ENCODE measurements at regions not wholly inside any gene's neighbourhood (a gene's known extent, or its start where the extent isn't known, plus 50 kb on each side); places are given as distances from the start of the nearest gene placed in this dataset.
A peak's percentile ranks its signal among the peaks of the same experiment; 100 is the strongest.

GRCh38 chr7:17680026-17680425 lies 260.3 kb downstream of the SNX13 start:
- no peaks in the 10 kb centered on the region for H3K27me3 Mint-ChIP-seq
- H3K36me3 Mint-ChIP-seq: no peaks in the 10 kb centered on the region
- H3K9me3 Mint-ChIP-seq: no peaks in the 10 kb centered on the region
- no peak overlapping the region for H3K4me3 Mint-ChIP-seq
- H3K4me1 Mint-ChIP-seq: peaks cover 0 to 3% (median 0%) of the 10 kb centered on the region in 3 donors
- no peak overlapping the region for H3K27ac Mint-ChIP-seq

DNA sequence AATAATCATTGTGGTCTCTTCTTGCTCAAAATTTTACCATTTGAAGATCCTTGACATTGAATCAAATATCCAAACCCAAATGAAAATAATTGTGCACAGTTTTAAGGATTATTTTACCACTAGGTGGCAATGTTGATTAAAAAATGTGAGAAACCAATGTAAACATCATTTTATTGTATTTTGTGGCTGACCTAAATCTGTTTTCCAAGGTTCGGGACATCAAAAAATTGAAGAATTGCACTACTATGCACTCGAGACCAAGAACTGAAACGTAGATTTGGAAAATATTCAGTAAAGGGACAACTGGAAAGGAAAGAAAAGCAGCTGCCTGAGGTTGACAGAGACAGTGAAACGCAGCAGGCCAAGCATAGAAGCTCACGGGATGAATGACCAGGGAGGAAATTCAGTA lies 259.3 kb downstream of the SNX13 start:
- Mint-ChIP-seq H3K4me1 (peaks cover 0 to 3% (median 0%) of the 10 kb centered on the region in 3 donors), H3K9me3 (no peaks in the 10 kb centered on the region)

GRCh38 chr7:17681965-17682364 lies 258.3 kb downstream of the SNX13 start:
- Mint-ChIP-seq H3K27me3 (no peaks in the 10 kb centered on the region), H3K4me3 (no peak overlapping the region), H3K27ac (no peak overlapping the region), H3K9me3 (no peaks in the 10 kb centered on the region), H3K36me3 (no peaks in the 10 kb centered on the region), H3K4me1 (peaks cover 0 to 3% (median 0%) of the 10 kb centered on the region in 3 donors)

More for the DNA sequence above, 259.3 kb downstream of the SNX13 start:
- peak overlapping the region in 1 of 3 donors; percentile 28 for H3K27ac Mint-ChIP-seq
- no peaks in the 10 kb centered on the region for H3K27me3 Mint-ChIP-seq
- H3K36me3 Mint-ChIP-seq: no peaks in the 10 kb centered on the region
- no peak overlapping the region for H3K4me3 Mint-ChIP-seq

DNA sequence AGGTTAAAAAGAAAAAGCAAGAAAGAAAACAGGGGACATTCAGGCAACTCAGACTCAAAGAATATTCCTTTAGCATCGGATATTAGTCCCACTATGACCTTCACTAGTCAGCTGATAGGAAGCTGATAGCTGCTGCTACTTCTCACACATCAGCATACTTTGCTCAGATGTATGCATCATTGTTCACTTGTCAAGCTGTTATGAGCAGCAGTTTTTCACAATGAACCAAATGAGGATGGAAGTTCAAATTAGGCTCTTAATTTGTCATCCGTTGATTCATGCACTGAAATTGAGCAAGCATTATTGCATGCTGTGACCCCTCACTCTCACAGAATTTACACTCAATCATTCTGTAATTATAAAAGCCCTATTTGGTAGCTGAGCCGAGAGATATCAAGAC lies 257.7 kb downstream of the SNX13 start:
- H3K9me3 Mint-ChIP-seq: no peaks in the 10 kb centered on the region
- no peak overlapping the region for H3K27ac Mint-ChIP-seq
- H3K27me3 Mint-ChIP-seq: no peaks in the 10 kb centered on the region
- no peak overlapping the region for H3K4me3 Mint-ChIP-seq
- no peaks in the 10 kb centered on the region for H3K36me3 Mint-ChIP-seq
- peaks cover 0 to 3% (median 0%) of the 10 kb centered on the region in 3 donors for H3K4me1 Mint-ChIP-seq

- H3K27ac Mint-ChIP-seq: no peak overlapping the region
- H3K36me3 Mint-ChIP-seq: peaks cover 2% of the 10 kb centered on the region
- peaks cover 0 to 3% (median 0%) of the 10 kb centered on the region in 3 donors for H3K4me1 Mint-ChIP-seq
- no peaks in the 10 kb centered on the region for H3K9me3 Mint-ChIP-seq
- H3K27me3 Mint-ChIP-seq: no peaks in the 10 kb centered on the region
- no peak overlapping the region for H3K4me3 Mint-ChIP-seq
These were observed 255.2 kb downstream of the SNX13 start for GRCh38 chr7:17685141-17685540.

- no peak overlapping the region for H3K27ac Mint-ChIP-seq
- H3K36me3 Mint-ChIP-seq: peaks cover 2% of the 10 kb centered on the region
- H3K27me3 Mint-ChIP-seq: no peaks in the 10 kb centered on the region
- H3K9me3 Mint-ChIP-seq: no peaks in the 10 kb centered on the region
- no peak overlapping the region for H3K4me3 Mint-ChIP-seq
- H3K4me1 Mint-ChIP-seq: peaks cover 0 to 3% (median 0%) of the 10 kb centered on the region in 3 donors
These were observed 252.9 kb downstream of the SNX13 start for GRCh38 chr7:17687361-17687760.

- no peak overlapping the region for H3K27ac Mint-ChIP-seq
- peaks cover 4% of the 10 kb centered on the region for H3K36me3 Mint-ChIP-seq
- H3K4me3 Mint-ChIP-seq: no peak overlapping the region
- H3K27me3 Mint-ChIP-seq: no peaks in the 10 kb centered on the region
- no peaks in the 10 kb centered on the region for H3K4me1 Mint-ChIP-seq
- no peaks in the 10 kb centered on the region for H3K9me3 Mint-ChIP-seq
These were observed 250.9 kb downstream of the SNX13 start for GRCh38 chr7:17689361-17689902.

DNA sequence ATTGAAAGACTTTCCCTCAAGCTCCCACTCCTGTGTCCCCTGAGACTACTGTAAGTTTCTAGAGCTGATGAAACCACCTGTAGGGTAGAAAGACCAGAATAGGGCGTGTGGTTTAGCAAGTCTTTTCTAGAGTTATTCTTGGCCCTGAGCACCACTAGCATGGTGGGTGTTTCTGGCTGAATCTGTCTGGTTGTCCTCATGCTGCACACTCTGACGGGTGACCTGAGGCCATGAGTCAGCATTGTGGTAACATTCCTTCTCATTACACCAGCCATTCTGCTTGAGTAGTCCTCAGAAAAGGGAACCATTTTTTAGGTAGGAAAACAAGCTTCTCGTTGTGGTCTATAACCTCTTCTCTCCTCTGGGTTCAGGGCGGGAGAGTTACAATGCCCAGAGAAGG lies 250.3 kb downstream of the SNX13 start:
- no peaks in the 10 kb centered on the region for H3K9me3 Mint-ChIP-seq
- H3K4me3 Mint-ChIP-seq: no peak overlapping the region
- H3K4me1 Mint-ChIP-seq: no peaks in the 10 kb centered on the region
- H3K27ac Mint-ChIP-seq: no peak overlapping the region
- no peaks in the 10 kb centered on the region for H3K27me3 Mint-ChIP-seq
- peaks cover 4% of the 10 kb centered on the region for H3K36me3 Mint-ChIP-seq

DNA sequence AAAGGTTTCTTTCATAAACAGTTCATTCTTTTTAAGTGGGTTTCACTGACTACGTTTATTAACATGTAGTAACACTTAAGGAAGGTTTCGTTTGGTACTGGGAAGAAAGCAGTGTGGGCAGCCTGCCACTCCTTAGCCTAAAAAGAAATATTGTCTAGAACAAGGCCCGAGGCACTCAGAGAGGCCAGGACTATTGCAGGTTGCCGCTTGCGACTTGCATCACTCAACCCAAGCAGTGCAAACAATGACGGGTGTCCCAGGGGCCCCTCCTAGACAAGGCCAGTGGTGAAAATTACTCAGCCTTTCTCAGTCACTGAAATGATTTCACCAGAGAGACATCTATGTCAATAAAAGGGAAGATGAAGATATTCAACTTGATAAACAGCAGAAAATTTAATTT lies 243.9 kb downstream of the SNX13 start:
- no peak overlapping the region for H3K4me3 Mint-ChIP-seq
- H3K36me3 Mint-ChIP-seq: peaks cover 6% of the 10 kb centered on the region
- H3K9me3 Mint-ChIP-seq: peaks cover 5 to 26% (median 14%) of the 10 kb centered on the region in 3 donors
- H3K4me1 Mint-ChIP-seq: no peaks in the 10 kb centered on the region
- H3K27me3 Mint-ChIP-seq: peaks cover 3% of the 10 kb centered on the region
- no peak overlapping the region for H3K27ac Mint-ChIP-seq

GRCh38 chr7:17697128-17697881 lies 243.0 kb downstream of the SNX13 start:
- Mint-ChIP-seq H3K36me3 (peaks cover 6% of the 10 kb centered on the region), H3K4me3 (no peak overlapping the region), H3K9me3 (peaks cover 5 to 26% (median 14%) of the 10 kb centered on the region in 3 donors), H3K27me3 (peaks cover 3% of the 10 kb centered on the region), H3K4me1 (no peaks in the 10 kb centered on the region), H3K27ac (no peak overlapping the region)

GRCh38 chr7:17699696-17700095 lies 240.6 kb downstream of the SNX13 start:
- no peaks in the 10 kb centered on the region for H3K4me1 Mint-ChIP-seq

GRCh38 chr7:17700138-17700537 lies 240.2 kb downstream of the SNX13 start:
- peaks cover 3% of the 10 kb centered on the region for H3K36me3 Mint-ChIP-seq
- no peak overlapping the region for H3K4me3 Mint-ChIP-seq
- peaks cover 5 to 26% (median 14%) of the 10 kb centered on the region in 3 donors for H3K9me3 Mint-ChIP-seq
- no peak overlapping the region for H3K27ac Mint-ChIP-seq
- peaks cover 7% of the 10 kb centered on the region for H3K27me3 Mint-ChIP-seq
- H3K4me1 Mint-ChIP-seq: no peaks in the 10 kb centered on the region

More at GRCh38 chr7:17699696-17700095, 240.6 kb downstream of the SNX13 start:
- Mint-ChIP-seq H3K9me3 (peaks cover 5 to 26% (median 14%) of the 10 kb centered on the region in 3 donors), H3K27ac (no peak overlapping the region), H3K27me3 (peaks cover 7% of the 10 kb centered on the region), H3K4me3 (peak overlapping the region in 1 of 4 donors; percentile 39), H3K36me3 (peaks cover 3% of the 10 kb centered on the region)

GRCh38 chr7:17706275-17706674 lies 234.0 kb downstream of the SNX13 start:
- peaks cover 7% of the 10 kb centered on the region for H3K27me3 Mint-ChIP-seq
- H3K4me3 Mint-ChIP-seq: no peak overlapping the region
- H3K27ac Mint-ChIP-seq: no peak overlapping the region
- peaks cover 0 to 2% (median 1%) of the 10 kb centered on the region in 3 donors for H3K9me3 Mint-ChIP-seq
- H3K36me3 Mint-ChIP-seq: no peaks in the 10 kb centered on the region
- H3K4me1 Mint-ChIP-seq: peaks cover 0 to 5% (median 3%) of the 10 kb centered on the region in 3 donors

- Mint-ChIP-seq H3K4me1 (peaks cover 0 to 5% (median 3%) of the 10 kb centered on the region in 3 donors), H3K9me3 (no peaks in the 10 kb centered on the region), H3K27ac (no peak overlapping the region), H3K36me3 (no peaks in the 10 kb centered on the region), H3K4me3 (no peak overlapping the region), H3K27me3 (peaks cover 7% of the 10 kb centered on the region)
These were observed 233.6 kb downstream of the SNX13 start for GRCh38 chr7:17706734-17707133.

DNA sequence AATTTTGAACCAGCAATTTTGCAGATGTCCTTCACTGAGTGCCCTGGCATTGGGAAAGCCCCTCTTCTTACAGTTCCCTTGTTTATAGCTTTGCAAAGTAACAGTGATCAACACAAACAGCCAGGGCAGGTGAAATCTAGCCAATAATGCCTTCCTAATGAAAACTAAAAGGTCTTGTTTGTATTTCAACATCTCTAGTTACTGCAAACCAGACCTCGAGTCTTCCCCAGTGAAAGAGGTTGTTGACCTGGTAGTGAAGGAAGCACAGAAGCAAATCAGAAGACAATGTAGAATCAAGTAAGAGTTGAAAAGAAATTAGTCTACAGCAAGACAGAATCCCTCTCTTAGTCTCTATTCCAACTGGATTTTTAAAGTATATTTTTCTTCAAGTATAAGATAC lies 231.2 kb downstream of the SNX13 start:
- H3K9me3 Mint-ChIP-seq: no peaks in the 10 kb centered on the region
- peak overlapping the region in 1 of 3 donors; percentile 11 for H3K27ac Mint-ChIP-seq
- peaks cover 0 to 5% (median 3%) of the 10 kb centered on the region in 3 donors for H3K4me1 Mint-ChIP-seq
- no peaks in the 10 kb centered on the region for H3K36me3 Mint-ChIP-seq
- no peak overlapping the region for H3K4me3 Mint-ChIP-seq
- peaks cover 5% of the 10 kb centered on the region for H3K27me3 Mint-ChIP-seq

DNA sequence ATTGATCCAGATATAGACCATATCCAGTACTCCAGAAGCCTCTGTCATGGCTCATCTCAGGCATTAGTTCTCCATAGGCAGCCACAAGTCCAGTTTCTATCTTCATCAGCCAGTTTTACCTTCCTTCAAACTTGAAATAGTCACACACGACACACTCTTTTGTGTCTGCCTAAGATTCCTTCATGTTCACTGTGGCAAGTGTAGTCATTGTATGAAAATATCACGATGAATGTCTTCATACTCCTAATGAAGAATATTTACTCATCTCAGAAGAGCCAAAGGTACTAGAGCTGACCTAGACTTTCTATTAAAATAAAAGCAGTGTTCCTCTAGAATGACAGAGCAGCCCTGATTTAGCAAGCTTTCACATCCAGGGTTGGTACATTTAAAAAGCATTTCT lies 230.7 kb downstream of the SNX13 start:
- Mint-ChIP-seq H3K27ac (peak overlapping the region in 1 of 3 donors; percentile 11), H3K27me3 (peaks cover 5% of the 10 kb centered on the region), H3K9me3 (no peaks in the 10 kb centered on the region), H3K36me3 (no peaks in the 10 kb centered on the region), H3K4me1 (peaks cover 0 to 5% (median 3%) of the 10 kb centered on the region in 3 donors), H3K4me3 (no peak overlapping the region)

All from IgD-negative memory B cell (primary cell).